IMR-90 (cell line): ENCODE measurements at regions not wholly inside any gene's neighbourhood (a gene's known extent, or its start where the extent isn't known, plus 50 kb on each side); places are given as distances from the start of the nearest gene placed in this dataset.

Experiments used
- ATAC-seq: fragments of 200-7000 bp; cut with Tn5 transposase; 2 replicates; pipeline ENCODE4 v1.9.1; 2020; ENCODE audit warnings: low read depth, mild to moderate bottlenecking, moderate library complexity
- BruUV-seq: library from RNA; stranded (reverse); fragments of 400-500 nt; replicated peaks from 2 replicates; lab custom pipeline; 2021; lab: Mats Ljungman, UMichigan
- CTCF ChIA-PET: fragments of 300-600 bp; formaldehyde crosslinking; extraction: SDS; loops from one replicate; lab custom pipeline; 2021; ENCODE audit warnings: antibody characterized with exemption; lab: Yijun Ruan, JAX
- POLR2A ChIA-PET: fragments of 300-600 bp; sonication (Branson Sonifier 250); formaldehyde crosslinking; loops from one replicate; lab custom pipeline; 2022; ENCODE audit warnings: antibody characterized with exemption; ENCODE audit not compliant: unreplicated experiment; lab: Charles Lee
- DNase-seq: peaks from one replicate; pipeline ENCODE4 v3.0.0; 2013
- H2AFZ ChIP-seq: replicated peaks from 2 replicates; pipeline ENCODE3; 2013; ENCODE audit warnings: low read length, mild to moderate bottlenecking; ENCODE audit not compliant: poor library complexity
- H2AK5ac ChIP-seq: 2 replicates; pipeline ENCODE4 v1.6.1; 2013; ENCODE audit warnings: low read depth, low read length, inconsistent platforms
- H2AK9ac ChIP-seq: replicated peaks from 2 replicates; pipeline ENCODE3; 2013; ENCODE audit warnings: mild to moderate bottlenecking, low read depth, low read length, moderate library complexity; ENCODE audit not compliant: poor library complexity
- H2BK120ac ChIP-seq: 2 replicates; pipeline ENCODE4 v1.6.1; 2013; ENCODE audit warnings: low read depth, low read length, inconsistent platforms
- H2BK15ac ChIP-seq: 3 replicates; pipeline ENCODE4 v1.6.1; 2013; ENCODE audit warnings: low read depth, low read length, inconsistent platforms
- H2BK20ac ChIP-seq: 2 replicates; pipeline ENCODE4 v1.6.1; 2013; ENCODE audit warnings: low read depth, mild to moderate bottlenecking, inconsistent platforms, low read length, moderate library complexity
- H2BK5ac ChIP-seq: 2 replicates; pipeline ENCODE4 v1.6.1; 2013; ENCODE audit warnings: mild to moderate bottlenecking, low read depth, low read length, inconsistent platforms; ENCODE audit not compliant: poor library complexity, severe bottlenecking
- H3K14ac ChIP-seq: replicated peaks from 2 replicates; pipeline ENCODE4 v1.6.1; 2013; ENCODE audit warnings: low read depth, low read length, inconsistent platforms
- H3K18ac ChIP-seq: 2 replicates; pipeline ENCODE4 v1.6.1; 2013; ENCODE audit warnings: low read depth, low read length, control low read depth
- H3K23ac ChIP-seq: 2 replicates; pipeline ENCODE4 v1.6.1; 2013; ENCODE audit warnings: low read depth, low read length, inconsistent platforms
- H3K27ac ChIP-seq: 2 replicates; pipeline ENCODE4 v1.5.1; 2013; ENCODE audit warnings: mild to moderate bottlenecking, control low read depth, low read length; ENCODE audit not compliant: insufficient read depth
- H3K27me3 ChIP-seq: 2 replicates; pipeline ENCODE4 v1.6.1; 2013; ENCODE audit warnings: low read length; ENCODE audit not compliant: control insufficient read depth, insufficient read depth
- H3K36me3 ChIP-seq: 2 replicates; pipeline ENCODE4 v1.6.1; 2013; ENCODE audit warnings: low read length, mixed read lengths; ENCODE audit not compliant: control insufficient read depth, insufficient read depth
- H3K4ac ChIP-seq: 2 replicates; pipeline ENCODE4 v1.6.1; 2013; ENCODE audit warnings: low read depth, low read length, inconsistent platforms
- H3K4me1 ChIP-seq: 2 replicates; pipeline ENCODE4 v1.6.1; 2013; ENCODE audit warnings: low read length, mixed read lengths; ENCODE audit not compliant: control insufficient read depth, insufficient read depth
- H3K4me2 ChIP-seq: 2 replicates; pipeline ENCODE4 v1.6.1; 2013; ENCODE audit warnings: low read depth, mild to moderate bottlenecking, control low read depth, low read length, moderate library complexity
- H3K4me3 ChIP-seq: 2 replicates; pipeline ENCODE4 v1.5.1; 2013; ENCODE audit warnings: low read depth, mild to moderate bottlenecking, control low read depth, low read length, moderate library complexity; ENCODE audit not compliant: insufficient read depth
- H3K56ac ChIP-seq: 2 replicates; pipeline ENCODE4 v1.6.1; 2013; ENCODE audit warnings: low read length, inconsistent platforms; ENCODE audit not compliant: insufficient read depth; ENCODE audit errors: extremely low read depth
- H3K79me1 ChIP-seq, 2 experiments: 2 replicates each; pipeline ENCODE4 v1.6.1; 2013; ENCODE audit warnings: low read length in 2 of 2, inconsistent platforms in 1 of 2, low read depth in 1 of 2
- H3K9ac ChIP-seq: 2 replicates; pipeline ENCODE4 v1.6.1; 2013; ENCODE audit warnings: low read depth, low read length, control low read depth
- H3K9me1 ChIP-seq: 2 replicates; pipeline ENCODE4 v1.6.1; 2013; ENCODE audit warnings: low read length, inconsistent platforms; ENCODE audit not compliant: insufficient read depth
- H3K9me3 ChIP-seq: 2 replicates; pipeline ENCODE4 v1.6.1; 2013; ENCODE audit warnings: low read length; ENCODE audit not compliant: control insufficient read depth, insufficient read depth
- H4K20me1 ChIP-seq: 2 replicates; pipeline ENCODE4 v1.6.1; 2013; ENCODE audit warnings: low read length, inconsistent platforms; ENCODE audit not compliant: insufficient read depth
- H4K5ac ChIP-seq: 2 replicates; pipeline ENCODE4 v1.6.1; 2013; ENCODE audit warnings: mild to moderate bottlenecking, low read depth, low read length, control low read depth
- H4K8ac ChIP-seq, 2 experiments: 2 replicates each; pipeline ENCODE4 v1.6.1; 2013; ENCODE audit warnings: low read depth in 2 of 2, low read length in 2 of 2, control low read depth in 1 of 2, inconsistent platforms in 1 of 2
- H4K91ac ChIP-seq: 2 replicates; pipeline ENCODE4 v1.6.1; 2013; ENCODE audit warnings: low read depth, low read length, inconsistent platforms; ENCODE audit not compliant: insufficient read depth
- CTCF ChIP-seq: conservative IDR thresholded peaks from 2 replicates; pipeline ENCODE4 v1.5.1; 2012; ENCODE audit warnings: mild to moderate bottlenecking, low read depth, low read length, improper control_type of control experiment
- WGBS, 2 experiments: methylation state at CpG; one replicate each; pipeline versions ENCODE4 v1.1.5 to v1.1.7; 2013; ENCODE audit warnings: missing lambda C conversion rate in 2 of 2; ENCODE audit not compliant: insufficient read length in 1 of 2; ENCODE audit errors: extremely low coverage in 2 of 2; 5-methylcytosine and 5-hydroxymethylcytosine counted together
- dilution Hi-C: fragments of 300-500 bp; cut with HindIII; formaldehyde crosslinking; loops from one replicate; pipeline ENCODE4 v1.14.3; 2018; ENCODE audit warnings: low sequenced_read_pairs; ENCODE audit not compliant: unreplicated experiment
- in situ Hi-C: fragments of 300-500 bp; cut with MboI; formaldehyde crosslinking; loops from 3 replicates; pipeline ENCODE4 v1.14.3; 2019; ENCODE audit warnings: low sequenced_read_pairs, inconsistent platforms, mixed read lengths
- intact Hi-C: fragments of 100-400 bp; cut with micrococcal nuclease; formaldehyde crosslinking; loops from 2 replicates; pipeline ENCODE4 v1.10.0; 2022
- TF ChIP-seq, protein P1 (sequence below): fragments of 150-350 bp; IDR thresholded peaks from 2 replicates; pipeline ENCODE4 v1.6.1; 2016; ENCODE audit warnings: low read depth, mild to moderate bottlenecking, low read length, moderate library complexity, borderline replicate concordance

- H2AK5ac ChIP-seq = no peak overlapping the region
- H2BK20ac ChIP-seq = no peak overlapping the region
- H3K36me3 ChIP-seq = no peaks in the 10 kb centered on the region
- H3K79me1 ChIP-seq = no peaks in the 10 kb centered on the region
- H3K9me3 ChIP-seq = no peaks in the 10 kb centered on the region; the same call in 1 of the 2 replicates
- no peak overlapping the region for H3K14ac ChIP-seq
- no peak overlapping the region for H2BK5ac ChIP-seq
- no peaks in the 10 kb centered on the region for H3K4me1 ChIP-seq
- no peak overlapping the region for H3K4me2 ChIP-seq
- in situ Hi-C loops (no loop called here), intact Hi-C loops (no loop called here), dilution Hi-C loops (no loop called here)
- no peak overlapping the region for H3K9ac ChIP-seq
- no peak overlapping the region for H2AK9ac ChIP-seq
- H2AFZ ChIP-seq = no peak overlapping the region
- no peak overlapping the region for H3K56ac ChIP-seq
- no peak overlapping the region for H4K91ac ChIP-seq
- POLR2A ChIA-PET = no interaction called here
- DNase-seq (no peak), ATAC-seq (no peak)
- H3K23ac ChIP-seq = no peak overlapping the region
- H3K4ac ChIP-seq = no peak overlapping the region
- no peak overlapping the region for H4K8ac ChIP-seq
- no peaks in the 10 kb centered on the region for H4K20me1 ChIP-seq
- CTCF ChIA-PET = no interaction called here
- H3K27ac ChIP-seq = no peak overlapping the region
- no peak overlapping the region for H2BK15ac ChIP-seq
- no peak overlapping the region for H3K18ac ChIP-seq
- H3K9me1 ChIP-seq = no peaks in the 10 kb centered on the region
- no peak for TF ChIP-seq CTCF
- TF ChIP-seq, protein P1, sequence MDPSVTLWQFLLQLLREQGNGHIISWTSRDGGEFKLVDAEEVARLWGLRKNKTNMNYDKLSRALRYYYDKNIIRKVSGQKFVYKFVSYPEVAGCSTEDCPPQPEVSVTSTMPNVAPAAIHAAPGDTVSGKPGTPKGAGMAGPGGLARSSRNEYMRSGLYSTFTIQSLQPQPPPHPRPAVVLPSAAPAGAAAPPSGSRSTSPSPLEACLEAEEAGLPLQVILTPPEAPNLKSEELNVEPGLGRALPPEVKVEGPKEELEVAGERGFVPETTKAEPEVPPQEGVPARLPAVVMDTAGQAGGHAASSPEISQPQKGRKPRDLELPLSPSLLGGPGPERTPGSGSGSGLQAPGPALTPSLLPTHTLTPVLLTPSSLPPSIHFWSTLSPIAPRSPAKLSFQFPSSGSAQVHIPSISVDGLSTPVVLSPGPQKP = no peak
- H4K5ac ChIP-seq = no peak overlapping the region
- no peak overlapping the region for H3K4me3 ChIP-seq
- H3K27me3 ChIP-seq = peaks cover 2% of the 10 kb centered on the region; the same call in 1 of the 2 replicates
- no peak overlapping the region for H2BK120ac ChIP-seq
- WGBS, 2 experiments = no CpG with 5 or more reads among the region's 2 CpGs
- no TSS peak for BruUV-seq
Observed at GRCh38 chr13:76609643-76610042, 276.6 kb downstream of the KCTD12 start.
